HG02763 (cell line): ENCODE measurements at regions not wholly inside any gene's neighbourhood (a gene's known extent, or its start where the extent isn't known, plus 50 kb on each side); places are given as distances from the start of the nearest gene placed in this dataset.
"Not testable (repeated sequence)": the region's sequence is repeated elsewhere in the genome, so short reads cannot be mapped to it uniquely, and the experiment has no call there.

ENCODE experiments used
- ATAC-seq: cut with Tn5 transposase; IDR thresholded peaks from one replicate; pipeline ENCODE4 v1.9.1; 2021; ENCODE audit warnings: mild to moderate bottlenecking, moderate library complexity; ENCODE audit not compliant: unreplicated experiment

DNA sequence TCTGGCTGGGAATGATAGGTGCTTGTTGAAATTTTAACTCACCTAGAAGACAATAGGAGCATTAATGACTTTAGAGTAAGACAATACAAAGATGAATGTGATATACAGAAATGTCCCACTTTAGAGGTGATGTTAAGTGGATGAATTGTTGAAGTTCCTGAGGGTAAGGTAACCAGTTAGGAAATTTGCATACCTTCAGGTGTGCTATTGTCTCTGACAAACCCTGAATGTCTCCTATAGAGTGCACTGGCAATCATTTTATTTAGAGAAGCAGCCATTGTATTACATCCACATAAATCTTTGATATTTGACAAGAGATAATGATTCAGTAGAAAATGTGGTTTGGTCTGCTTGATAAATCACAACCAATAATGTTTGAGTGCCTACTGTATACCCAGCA lies 228.5 kb downstream of the RNF144A start:
- no peak for ATAC-seq

DNA sequence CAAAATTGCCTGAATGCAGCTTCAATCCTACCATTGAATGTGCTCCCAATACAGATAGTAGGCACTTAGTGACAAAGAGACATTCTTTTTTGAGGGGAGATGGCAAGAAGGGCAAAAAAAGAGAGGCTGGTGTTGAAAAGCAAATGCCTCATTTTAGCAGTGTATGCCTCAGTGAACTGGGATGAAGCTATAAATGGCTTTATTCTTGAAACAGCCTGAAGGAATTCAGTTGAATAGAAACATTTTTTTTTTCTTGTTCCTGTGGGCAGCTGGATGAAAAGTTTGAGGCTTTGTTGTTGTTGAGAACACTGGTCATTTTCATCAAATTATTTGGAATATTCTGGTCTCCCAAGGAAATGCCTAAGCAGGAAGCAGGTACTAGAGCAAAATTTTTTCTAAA lies 228.9 kb downstream of the RNF144A start:
- ATAC-seq = no peak

DNA sequence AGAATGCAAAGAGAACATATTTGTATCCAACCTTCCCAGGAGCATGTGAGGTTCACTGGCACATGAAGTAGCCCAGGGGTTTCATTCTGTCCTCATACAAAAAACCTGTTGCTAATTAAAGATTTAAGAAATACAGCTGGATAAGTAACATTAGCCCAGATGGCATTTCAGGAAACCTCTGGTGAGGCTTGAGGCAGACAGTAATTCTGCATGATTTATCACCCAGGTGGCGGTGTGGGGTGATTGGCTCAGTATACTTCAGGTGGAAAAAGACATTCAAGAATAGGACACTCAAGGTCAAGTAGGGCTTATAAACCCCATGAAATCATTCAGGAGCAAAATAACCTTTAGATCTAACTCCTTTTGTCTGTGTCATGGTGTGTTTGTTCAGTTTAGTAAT lies 237.4 kb downstream of the RNF144A start:
- ATAC-seq = no peak

DNA sequence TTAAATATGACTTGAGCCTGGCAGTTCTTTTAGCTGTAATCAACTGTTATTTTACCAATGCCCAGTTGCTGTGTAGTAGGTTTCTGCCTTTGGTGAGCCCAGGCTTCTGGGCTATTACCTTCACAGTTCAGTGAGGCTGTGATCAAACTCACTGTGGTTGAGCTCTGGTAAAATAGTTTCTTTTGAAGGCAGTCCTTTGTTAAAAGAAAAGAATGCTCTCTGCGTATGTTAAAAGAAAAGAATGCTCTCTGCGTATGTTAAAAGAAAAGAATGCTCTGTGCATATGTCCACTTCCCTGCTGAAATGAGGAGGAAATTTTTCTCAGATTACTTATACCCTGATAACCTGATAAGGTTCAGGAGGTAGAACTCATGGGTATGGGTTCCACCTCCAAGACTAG lies 244.3 kb downstream of the RNF144A start:
- ATAC-seq = no peak

- ATAC-seq = no peak
Measured at GRCh38 chr2:7165736-7166135, 248.5 kb downstream of the RNF144A start.

DNA sequence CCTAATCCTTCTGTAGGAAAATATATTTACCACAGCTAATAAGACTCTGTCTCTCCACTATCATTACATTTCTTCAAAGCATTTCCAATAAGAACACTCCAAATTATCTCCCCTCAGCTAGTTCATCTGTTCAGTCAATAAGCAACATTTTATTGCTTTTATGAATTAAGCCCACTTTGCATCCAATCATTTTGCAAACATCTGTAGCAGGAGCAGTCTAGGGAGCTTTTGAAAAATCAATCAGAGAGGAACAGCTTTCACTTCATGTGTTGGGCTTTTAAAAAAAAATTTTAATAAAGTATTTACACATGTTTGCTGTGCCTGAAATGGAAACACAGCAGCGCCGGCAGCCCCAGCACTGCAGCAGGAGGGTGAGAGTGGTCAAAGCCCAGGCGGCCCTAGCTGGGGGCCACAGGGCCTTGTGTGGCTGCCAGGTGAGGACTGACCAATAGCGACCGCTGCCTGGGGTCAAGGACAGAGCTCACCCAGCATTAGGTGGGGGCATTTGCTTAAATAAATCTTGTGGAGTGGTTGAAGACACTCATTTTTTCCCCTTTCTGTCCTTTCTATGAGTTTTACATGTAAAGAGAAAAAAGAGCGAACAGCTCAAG lies 250.7 kb downstream of the RNF144A start:
- no peak for ATAC-seq

- ATAC-seq = no peak
Measured at GRCh38 chr2:7169593-7169992, 252.4 kb downstream of the RNF144A start.

DNA sequence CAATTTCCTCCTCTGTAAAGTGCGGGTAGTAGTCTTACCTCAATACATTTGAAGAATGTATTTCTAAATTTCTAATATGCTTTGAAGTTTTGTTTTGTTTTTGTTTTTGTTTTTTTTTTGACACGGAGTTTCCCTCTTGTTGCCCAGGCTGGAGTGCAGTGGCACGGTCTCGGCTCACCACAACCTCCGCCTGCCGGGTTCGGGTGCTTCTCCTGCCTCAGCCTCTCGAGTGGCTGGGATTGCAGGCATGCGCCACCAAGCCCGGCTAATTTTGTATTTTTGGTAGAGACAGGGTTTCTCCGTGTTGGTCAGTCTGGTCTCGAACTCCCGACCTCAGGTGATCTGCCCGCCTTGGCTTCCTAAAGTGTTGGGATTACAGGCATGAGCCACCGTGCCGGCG lies 261.8 kb downstream of the RNF144A start:
- ATAC-seq = not testable (repeated sequence)

DNA sequence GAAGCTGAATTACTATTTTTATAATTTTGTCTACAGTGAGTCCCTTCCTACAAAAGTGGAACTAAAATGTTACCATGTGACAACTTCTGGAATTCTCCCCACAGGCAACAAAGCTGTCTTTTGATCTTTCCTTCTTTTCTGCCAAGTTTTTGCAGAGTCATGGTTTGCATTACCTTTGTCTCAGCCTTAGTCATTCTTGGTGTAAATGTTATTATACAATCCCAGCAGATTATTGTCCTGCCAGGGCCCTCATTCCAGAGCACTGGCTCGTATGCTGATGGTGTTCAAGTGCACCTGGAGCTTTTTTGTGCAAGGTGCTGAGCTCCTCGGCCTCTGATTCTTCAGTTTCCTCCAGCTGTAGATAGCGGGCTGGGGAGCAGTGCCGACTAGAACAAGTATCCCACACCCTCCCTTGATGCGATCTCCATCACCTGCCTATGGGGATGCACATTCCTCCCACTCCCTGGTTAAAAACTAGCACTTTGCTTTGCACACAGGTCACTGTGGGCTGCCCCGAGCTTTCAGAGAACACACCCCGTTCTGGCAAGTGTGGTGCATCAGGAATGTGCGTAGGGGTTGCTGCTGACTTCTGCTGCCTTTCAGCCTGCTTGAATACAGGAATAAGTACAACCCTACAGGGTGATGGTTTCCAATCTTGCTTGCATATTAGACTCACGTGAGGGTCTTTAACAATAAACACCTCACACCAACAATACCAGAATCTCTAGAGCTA lies 263.6 kb downstream of the RNF144A start:
- no peak for ATAC-seq

DNA sequence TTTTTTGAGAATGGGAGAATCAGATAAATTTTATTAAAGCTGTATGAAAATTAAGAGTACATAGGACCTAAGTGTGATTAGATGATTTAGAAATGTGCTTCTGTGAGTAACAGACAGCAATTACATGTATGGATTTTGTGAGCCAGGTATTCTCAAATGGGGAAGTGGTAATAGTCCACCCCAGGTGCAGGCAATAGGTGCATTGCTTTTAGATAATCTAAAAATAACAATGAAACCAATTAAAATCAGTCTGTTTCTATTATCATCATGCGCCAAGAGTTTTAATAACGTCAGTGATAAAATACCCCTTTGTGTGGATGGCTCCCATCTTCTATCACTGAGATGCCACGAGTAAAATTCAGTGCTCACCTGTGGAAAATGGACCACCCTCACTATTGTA lies 265.3 kb downstream of the RNF144A start:
- no peak for ATAC-seq

GRCh38 chr2:7189106-7189505 lies 271.9 kb downstream of the RNF144A start:
- no peak for ATAC-seq

GRCh38 chr2:7190587-7191324 lies 273.5 kb downstream of the RNF144A start:
- ATAC-seq = no peak

DNA sequence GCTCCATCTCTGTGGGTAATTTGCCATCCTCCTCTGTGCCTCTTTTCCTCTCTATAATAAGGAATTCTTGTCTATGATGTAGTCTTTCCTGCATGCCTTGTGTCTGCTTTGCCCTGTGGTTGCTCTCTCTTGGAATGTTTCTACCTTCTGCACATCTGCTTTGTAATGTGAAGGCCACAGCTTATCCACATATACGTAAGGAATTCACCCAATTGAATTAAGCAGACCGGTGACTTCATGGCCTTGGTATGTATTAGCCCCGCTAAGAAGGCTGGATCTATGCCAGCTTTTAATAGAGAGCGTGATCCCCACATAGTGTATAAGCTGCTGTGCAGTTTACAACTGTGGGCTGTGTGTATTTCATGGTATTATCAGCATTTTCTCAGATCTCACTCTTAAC lies 274.7 kb downstream of the RNF144A start:
- no peak for ATAC-seq

DNA sequence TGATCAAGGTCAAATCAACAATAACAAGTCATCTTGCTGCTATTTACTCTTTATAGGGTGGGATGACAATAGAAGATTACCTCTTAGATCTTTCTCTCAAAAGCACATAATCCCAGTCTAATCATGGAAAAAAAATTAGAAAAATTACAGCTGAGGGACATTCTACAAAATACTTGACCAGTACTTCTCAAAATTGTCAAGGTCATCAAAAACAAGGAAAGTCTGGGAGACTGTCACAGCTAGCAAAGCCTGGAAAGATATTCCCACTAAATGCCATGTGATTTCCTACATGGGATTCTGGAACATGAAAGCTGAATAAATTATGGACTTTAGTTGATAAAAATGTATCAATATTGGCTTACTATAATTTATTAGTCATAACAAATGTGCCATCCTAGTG lies 276.2 kb downstream of the RNF144A start:
- ATAC-seq = no peak

- ATAC-seq = no peak
Measured at GRCh38 chr2:7194950-7195349, 277.7 kb downstream of the RNF144A start.

GRCh38 chr2:7196883-7197282 lies 279.7 kb downstream of the RNF144A start:
- ATAC-seq = no peak

DNA sequence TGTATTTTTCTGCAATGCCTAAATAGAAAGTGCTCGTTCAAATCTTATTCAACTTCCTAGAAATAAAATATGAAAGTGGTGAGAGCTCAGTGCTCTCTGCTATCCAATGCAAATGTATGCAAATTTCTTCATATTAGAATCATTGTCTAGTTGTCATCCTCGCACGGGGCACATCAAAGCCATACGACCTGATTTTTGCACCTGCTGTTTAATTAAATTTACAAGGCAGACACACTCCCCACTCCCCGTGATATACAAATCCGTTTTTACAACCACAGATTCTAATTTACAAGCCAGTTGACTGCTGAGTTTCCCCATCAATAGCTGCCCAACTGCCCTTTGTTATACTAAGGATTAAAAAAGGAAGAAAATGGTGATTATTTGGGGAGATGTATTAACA lies 284.6 kb downstream of the RNF144A start:
- ATAC-seq = no peak

GRCh38 chr2:7203056-7203467 lies 285.9 kb downstream of the RNF144A start:
- ATAC-seq = no peak

DNA sequence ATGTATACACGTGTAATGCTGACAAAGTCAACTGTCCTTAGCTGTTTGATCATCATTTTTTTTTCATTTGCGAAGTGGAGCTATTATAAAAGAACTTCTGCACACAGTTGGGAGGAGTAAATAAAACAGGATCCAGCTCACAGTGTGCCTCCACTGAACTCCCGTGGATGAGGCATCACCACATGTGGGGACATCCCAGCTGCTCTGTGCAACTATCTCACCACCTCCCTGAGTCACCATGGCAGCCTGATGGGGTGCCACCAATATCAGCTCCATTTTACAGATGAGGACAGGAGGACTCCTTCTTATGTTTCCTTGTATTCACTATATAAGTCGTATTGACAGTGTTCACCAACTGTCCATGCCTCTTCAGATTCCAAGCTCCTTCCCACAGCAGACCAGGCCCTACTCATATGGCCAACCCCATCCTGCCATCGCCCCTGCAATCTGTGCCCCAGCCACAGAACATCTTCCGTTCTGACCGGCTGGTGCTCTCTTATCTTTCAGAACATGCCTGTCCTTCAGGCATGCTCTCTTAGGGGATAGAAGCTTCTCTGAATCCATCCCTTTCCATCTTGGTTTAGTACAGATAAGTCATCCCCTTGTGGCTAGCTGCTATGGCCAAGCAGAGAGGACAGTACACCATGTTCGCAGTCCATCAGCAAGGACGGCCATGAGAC lies 288.1 kb downstream of the RNF144A start:
- ATAC-seq = no peak

DNA sequence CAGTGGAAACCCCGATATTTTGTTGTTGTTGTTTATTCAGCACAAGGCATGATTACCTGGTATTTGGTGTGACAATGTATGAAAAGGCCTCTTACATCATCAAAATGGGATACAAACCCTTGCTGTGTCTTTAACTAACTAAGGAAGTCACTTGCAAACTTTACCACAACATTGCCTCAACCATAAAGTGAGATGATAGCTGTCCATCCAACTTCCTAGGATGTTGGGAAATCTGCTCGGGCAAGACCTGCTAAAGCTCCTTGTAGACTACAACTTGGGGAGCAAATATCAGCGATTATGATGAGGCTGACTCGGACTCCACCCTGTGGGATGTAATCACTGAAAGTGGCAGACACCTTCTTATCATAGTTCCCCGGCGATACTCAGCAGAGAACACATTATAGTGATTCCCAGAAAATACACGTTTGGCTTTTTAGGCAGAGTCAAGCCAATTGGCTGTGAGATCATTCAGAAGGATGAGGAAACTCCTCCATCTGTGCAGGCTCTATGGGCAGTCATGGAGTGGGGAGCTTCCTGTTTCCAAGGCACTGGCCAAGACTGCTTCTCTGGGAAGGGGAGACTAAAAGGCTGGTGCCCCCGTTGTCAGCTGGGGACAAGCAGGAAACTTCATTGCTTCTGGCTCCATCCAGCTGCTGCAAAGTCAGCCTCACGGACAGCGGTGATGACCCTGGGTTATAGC lies 289.0 kb downstream of the RNF144A start:
- no peak for ATAC-seq

DNA sequence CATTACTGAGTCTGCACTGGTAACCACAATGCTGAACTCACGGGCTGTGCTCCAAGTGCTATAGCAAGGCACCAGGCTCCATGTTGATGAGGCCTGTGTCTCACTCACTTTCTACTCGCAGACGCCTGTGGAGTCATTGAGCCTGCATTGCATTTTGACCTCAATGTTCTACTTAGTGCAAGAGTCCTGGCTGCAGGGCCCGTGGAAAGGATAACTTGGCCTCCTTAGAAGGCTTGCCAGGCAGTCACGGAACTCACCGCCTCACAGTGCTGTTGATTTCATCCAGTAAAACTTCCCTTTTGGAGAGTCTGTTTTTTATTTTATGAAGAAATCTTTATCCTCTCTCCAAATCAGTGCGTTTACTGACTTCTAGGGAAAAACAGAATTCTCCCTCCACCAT lies 290.4 kb downstream of the RNF144A start:
- ATAC-seq = no peak
